GM21367 (cell line): ENCODE measurements at regions not wholly inside any gene's neighbourhood (a gene's known extent, or its start where the extent isn't known, plus 50 kb on each side); places are given as distances from the start of the nearest gene placed in this dataset.
"Not testable (repeated sequence)": the region's sequence is repeated elsewhere in the genome, so short reads cannot be mapped to it uniquely, and the experiment has no call there.

Experiments
- ATAC-seq: cut with Tn5 transposase; IDR thresholded peaks from one replicate; pipeline ENCODE4 v1.9.1; 2021; ENCODE audit not compliant: unreplicated experiment

GRCh38 chr10:36462194-36462593 is 663.2 kb upstream of the ANKRD30A start:
- ATAC-seq = no peak

DNA sequence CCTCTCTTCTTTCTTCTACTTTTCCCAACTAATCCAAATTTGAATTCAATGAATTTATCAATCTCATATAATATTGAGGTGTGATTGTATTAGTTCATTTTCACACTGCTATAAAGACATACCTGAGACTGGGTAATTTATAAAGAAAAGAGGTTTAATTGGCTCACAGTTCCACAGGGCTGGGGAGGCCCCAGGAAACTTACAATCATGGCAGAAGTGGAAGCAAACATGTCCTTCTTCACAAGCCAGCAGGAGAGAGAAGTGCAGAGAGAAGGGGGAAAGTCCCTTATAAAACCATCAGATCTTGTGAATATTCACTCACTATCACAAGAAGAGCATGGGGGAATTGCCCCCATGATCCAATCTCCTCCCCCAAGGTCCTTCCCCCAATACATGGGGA is 667.0 kb upstream of the ANKRD30A start:
- ATAC-seq = not testable (repeated sequence)

- ATAC-seq = no peak
Observed at GRCh38 chr10:36457751-36458150, 667.6 kb upstream of the ANKRD30A start.

DNA sequence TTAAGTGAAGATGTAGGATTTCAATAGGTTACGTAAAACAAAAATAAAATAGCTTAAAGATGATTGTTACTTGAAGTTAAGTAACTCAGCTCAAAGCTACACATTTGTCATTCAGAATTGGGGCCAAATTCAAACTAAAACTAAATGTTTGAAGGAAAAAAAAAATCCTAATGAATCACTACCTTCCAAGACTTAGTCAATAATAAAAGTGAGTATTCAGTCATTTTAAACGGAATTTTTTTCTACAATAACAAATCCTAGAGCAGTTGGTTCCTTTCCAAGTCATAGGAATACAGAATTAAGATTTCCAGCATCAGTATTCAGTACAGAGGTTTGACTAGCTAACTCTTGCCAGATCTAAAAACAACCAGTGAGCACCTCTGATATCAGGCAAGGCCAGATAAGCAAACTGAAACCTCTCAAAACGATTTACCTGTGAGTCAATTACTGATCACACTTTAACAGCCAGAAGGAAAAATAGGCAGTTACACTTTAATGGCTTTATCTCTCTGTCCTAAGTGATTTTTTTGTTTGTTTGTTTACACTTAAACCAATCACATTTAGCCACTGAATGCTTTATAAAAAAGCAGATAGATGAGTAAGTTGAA is 669.8 kb upstream of the ANKRD30A start:
- no peak for ATAC-seq

DNA sequence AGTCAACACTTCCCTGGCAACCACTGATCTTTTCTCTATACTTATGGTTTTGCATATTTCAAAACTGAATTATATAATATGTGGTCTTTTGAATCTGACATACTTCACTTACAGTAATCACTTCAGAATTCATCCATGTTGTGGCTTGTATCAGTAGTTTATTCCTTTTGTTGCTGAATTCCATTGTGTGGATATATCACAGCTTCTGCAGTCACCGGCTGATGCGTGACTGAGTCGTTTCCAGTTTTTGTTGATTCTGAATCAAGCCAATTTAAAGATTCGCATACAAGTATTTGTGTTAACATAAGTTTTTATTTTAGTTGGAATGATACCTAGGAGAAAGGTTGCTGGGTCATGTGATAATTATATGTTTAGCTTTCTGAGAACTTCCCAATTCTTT is 672.5 kb upstream of the ANKRD30A start:
- no peak for ATAC-seq

- no peak for ATAC-seq
Observed at GRCh38 chr10:36451391-36451970, 673.9 kb upstream of the ANKRD30A start.

DNA sequence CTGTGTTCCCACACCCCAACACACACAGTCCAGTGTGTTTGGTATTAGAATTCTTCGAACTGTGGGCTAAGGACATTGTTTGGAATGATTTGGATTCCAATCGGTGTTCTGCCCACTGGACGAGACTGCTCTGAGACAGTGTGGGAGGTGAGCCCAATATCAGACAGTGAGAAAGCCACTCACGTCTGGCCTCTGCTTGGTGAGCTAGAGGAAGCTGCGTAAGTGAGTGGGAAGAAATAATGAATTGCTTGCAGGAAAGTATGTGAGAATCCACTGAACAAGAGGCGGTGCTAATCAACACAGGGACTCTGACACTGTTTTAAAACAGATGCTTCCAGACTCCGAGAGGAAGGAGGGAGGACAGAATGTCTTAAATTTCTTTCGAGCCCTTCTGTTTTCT is 675.0 kb upstream of the ANKRD30A start:
- ATAC-seq = no peak

DNA sequence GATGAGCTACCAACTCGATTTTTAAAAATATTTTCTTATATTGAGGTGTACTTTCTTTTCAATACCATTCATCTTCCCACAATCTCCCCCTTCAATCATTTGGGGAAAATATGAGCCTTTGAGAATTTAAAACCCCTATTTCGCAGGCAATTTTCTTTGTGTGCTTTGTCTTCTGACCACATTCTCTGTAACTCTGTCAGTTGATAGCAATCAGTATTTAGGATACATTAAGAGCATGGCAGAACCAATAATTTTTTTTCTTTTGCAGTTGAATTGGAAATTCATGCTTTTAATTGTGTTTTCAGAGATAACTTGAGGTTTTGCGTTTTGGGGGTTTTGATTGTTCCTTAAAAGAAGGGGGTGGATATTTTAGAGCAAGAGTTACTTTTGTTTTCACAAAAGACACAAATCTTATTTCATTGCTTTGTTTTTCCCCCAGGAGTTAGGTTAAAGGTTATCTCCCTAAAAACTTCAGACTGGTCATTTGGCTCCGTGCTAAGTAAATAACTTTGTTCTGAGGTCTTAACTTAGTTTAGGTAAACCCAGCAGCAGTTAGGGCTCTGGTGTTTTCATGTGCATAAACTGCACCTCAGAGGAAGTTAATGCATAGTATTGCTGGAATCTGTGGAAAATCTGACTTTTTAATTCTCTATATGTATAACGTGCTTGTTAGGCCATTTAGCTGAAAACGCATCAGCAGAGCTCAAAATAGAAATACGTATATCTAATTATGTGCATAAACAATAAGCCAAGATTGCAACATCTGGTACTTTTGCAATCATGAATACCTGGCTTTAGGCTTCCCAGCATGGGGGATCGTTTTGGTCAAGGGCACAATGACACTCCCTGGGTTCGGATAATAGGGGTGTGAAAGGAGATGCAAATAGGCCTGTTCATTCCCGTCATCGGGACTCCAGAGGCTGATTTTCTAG is 676.4 kb upstream of the ANKRD30A start:
- no peak for ATAC-seq

DNA sequence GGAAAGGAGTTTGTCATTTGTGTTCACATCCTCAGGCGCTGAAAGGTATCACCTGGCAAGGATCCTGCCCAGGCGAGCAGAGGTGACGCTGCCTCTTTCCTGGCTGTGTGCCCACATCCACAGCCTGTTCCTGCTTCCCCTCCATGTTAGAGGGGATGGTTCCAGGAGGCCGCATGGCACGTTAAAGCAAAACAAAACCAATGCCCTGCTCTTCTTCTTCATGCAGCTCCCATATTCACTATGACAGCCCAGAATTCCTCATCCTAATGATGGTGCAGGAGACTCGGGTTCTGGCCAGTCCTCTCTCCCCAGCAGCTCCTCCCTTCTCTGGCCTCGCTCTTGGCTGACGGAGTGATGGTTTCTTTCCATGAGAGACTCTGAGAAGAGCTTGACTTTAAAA is 678.5 kb upstream of the ANKRD30A start:
- ATAC-seq = no peak

GRCh38 chr10:36443233-36443632 is 682.2 kb upstream of the ANKRD30A start:
- no peak for ATAC-seq

GRCh38 chr10:36441557-36441956 is 683.8 kb upstream of the ANKRD30A start:
- ATAC-seq = no peak

DNA sequence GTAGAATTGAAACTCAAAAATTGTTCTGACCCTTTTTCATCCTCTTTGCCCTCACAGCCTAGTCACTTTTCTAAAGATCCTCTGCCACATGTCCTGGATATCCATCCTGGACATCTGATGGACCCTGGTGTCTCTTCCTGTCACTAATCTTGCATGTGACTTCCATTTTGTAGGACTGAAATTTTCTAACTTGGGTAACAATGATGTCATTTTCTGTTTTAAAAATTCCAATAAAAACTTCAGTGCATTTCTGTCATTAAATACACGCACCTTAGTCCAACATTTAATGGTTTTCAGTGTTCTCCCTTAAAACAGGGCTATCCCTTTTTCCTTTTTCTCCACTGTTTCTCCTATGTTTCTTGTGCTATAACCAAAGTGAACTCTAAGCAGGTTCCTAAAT is 684.9 kb upstream of the ANKRD30A start:
- no peak for ATAC-seq

- no peak for ATAC-seq
Observed at GRCh38 chr10:36437367-36437766, 688.0 kb upstream of the ANKRD30A start.

GRCh38 chr10:36428507-36428906 is 696.9 kb upstream of the ANKRD30A start:
- no peak for ATAC-seq

DNA sequence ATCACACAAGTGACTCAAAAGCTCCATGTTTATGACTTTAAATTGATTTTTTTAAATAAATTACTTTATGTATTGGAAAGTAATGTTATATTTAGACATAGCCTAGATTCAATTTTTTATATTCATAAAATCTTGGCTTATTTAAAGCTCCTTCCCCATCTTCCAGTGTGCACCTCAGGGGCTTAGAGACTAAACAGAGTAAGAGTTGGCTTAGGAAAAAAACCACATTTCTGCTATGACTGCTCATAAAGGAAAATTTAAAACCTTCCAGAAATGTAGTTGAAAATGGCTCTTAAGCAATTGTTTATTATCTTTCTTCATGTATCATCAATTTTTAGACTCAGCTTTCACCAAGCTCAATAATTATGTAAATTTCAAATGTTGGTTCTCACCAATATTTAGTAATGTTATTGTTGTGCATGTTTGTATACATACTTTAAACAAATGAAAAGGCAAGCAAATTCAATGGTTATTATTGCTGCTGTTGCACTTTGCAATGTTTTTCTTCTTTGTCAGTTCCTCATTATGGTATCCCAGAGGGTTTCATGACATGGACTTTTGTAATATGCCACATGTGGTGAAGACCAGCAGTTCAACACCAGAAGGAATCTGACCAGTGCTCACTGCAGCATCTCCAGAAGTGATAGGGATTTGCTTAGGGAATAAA is 700.1 kb upstream of the ANKRD30A start:
- ATAC-seq = no peak

DNA sequence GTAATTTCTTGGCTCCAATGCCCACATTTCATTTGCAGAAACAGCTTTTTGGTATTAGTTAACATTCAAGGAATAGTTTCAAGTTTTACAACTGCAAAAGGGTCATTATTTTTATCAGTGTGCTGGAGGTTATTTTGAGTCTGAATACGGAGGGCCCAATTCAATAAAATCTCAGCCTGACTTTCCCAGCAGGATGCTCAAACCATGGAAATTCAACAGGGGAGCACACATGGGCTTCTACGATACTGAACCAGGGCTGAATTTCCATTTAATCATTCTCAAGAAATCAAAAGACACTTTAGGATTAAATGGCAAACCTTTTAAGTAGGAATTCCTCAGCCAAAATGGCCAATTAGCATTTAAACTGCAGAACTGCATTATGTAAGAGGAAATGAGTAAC is 700.9 kb upstream of the ANKRD30A start:
- no peak for ATAC-seq

DNA sequence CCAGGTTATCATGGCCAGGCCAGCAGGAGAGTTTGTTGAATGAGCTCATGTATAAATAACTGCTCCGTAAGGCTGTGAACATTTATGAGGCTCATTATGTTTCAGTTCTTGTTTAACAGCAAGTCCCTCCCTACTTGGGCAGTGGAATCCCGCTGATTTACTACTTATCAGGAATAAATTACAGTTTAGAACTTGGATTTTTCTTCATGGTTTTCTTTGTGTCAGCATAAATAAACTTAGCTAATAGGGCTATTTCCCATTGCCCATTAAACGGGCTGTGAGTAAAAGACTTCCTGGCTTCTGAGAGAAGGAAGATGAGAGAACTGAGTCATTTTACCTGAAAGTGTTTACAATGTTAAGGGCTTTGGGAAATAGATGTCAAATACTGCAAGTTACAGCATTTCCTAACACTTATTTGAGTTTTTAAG is 701.6 kb upstream of the ANKRD30A start:
- no peak for ATAC-seq

- no peak for ATAC-seq
Observed at GRCh38 chr10:36421992-36422391, 703.4 kb upstream of the ANKRD30A start.

DNA sequence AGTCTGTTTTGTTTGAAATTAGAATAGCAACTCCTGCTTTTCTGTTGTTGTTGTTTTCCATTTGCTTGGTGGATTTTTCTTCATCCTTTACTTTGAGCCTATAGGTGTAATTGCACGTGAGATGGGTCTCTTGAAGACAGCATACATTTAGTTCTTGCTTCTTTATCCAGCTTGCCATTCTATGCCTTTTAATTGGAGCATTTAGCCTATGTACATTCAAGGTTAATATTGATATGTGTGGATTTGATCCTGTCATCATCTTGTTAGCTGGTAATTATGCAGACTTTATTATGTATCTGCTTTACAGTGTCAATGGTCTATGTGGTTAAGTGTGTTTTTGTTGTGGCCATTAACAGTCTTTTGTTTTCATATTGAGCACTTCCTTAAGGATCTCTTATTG is 708.9 kb upstream of the ANKRD30A start:
- no peak for ATAC-seq

GRCh38 chr10:36412942-36413341 is 712.5 kb upstream of the ANKRD30A start:
- no peak for ATAC-seq

DNA sequence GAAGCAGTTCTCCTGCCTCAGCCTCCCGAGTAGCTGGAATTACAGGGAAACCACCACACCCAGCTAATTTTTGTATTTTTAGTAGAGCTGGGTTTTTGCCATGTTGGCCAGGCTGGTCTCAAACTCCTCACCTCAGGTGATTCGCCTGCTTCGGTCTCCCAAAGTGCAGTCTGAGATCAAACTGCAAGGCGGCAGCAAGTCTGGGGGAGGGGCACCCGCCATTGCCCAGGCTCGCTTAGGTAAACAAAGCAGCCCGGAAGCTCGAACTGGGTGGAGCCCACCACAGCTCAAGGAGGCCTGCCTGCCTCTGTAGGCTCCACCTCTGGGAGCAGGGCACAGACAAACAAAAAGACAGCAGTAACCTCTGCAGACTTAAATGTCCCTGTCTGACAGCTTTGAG is 725.2 kb upstream of the ANKRD30A start:
- not testable (repeated sequence) for ATAC-seq

DNA sequence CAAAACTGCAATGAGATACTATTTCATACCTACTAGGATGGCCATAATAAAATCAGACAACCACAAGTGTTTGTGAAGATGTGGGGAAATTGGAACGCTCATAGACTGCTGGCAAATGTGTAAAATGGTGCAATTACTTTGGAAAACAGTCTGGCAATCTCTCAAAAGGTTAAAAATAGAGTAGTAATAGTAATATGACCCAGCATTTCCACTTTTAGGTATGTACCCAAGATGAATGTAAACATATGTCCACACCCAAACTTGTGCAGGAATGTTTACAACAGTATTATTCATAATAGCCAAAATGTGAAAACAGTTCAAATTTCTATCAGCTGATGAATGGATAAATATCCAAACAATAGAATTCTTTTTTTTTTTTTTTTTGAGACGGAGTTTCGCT is 731.6 kb upstream of the ANKRD30A start:
- no peak for ATAC-seq
